Hepatocyte (in vitro differentiated cells): ENCODE measurements at regions not wholly inside any gene's neighbourhood (a gene's known extent, or its start where the extent isn't known, plus 50 kb on each side); places are given as distances from the start of the nearest gene placed in this dataset.

ENCODE experiments used
- EZH2 ChIP-seq: fragments of 200-600 bp; sonication (generic); IDR thresholded peaks from 2 replicates; pipeline ENCODE4 v1.6.1; 2016; ENCODE audit warnings: antibody characterized with exemption, mild to moderate bottlenecking, borderline replicate concordance
- EZH2phosphoT487 ChIP-seq: fragments of 200-600 bp; sonication (generic); IDR thresholded peaks from one replicate; pipeline ENCODE4 v1.6.1; 2018; ENCODE audit warnings: antibody characterized with exemption, mild to moderate bottlenecking, low read depth, moderate library complexity; ENCODE audit not compliant: unreplicated experiment, severe bottlenecking
- TF ChIP-seq, protein P1 (sequence below): fragments of 200-600 bp; sonication (generic); IDR thresholded peaks from 2 replicates; pipeline ENCODE4 v1.5.1; 2016; ENCODE audit warnings: antibody characterized with exemption, mild to moderate bottlenecking; ENCODE audit not compliant: poor library complexity

DNA sequence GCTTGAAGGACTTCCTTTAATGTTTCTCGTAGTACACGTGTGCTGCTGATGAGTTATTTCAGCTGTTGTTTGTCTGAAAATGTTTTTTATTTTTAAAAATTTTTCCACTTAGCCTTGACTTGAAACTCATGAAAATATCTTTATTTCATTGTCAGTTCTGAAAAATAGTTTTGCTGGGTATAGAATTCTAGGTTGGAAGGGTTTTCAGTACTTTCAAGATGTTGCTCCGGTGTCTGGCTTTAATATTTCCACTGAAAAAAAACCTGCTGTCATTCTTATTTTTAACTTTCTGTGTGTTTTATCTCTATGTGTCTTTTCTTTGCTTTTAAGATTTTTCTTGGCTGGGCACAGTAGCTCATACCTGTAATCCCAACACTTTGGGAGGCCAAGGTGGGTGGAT lies 103.8 kb downstream of the UNCX start:
- TF ChIP-seq, protein P1, sequence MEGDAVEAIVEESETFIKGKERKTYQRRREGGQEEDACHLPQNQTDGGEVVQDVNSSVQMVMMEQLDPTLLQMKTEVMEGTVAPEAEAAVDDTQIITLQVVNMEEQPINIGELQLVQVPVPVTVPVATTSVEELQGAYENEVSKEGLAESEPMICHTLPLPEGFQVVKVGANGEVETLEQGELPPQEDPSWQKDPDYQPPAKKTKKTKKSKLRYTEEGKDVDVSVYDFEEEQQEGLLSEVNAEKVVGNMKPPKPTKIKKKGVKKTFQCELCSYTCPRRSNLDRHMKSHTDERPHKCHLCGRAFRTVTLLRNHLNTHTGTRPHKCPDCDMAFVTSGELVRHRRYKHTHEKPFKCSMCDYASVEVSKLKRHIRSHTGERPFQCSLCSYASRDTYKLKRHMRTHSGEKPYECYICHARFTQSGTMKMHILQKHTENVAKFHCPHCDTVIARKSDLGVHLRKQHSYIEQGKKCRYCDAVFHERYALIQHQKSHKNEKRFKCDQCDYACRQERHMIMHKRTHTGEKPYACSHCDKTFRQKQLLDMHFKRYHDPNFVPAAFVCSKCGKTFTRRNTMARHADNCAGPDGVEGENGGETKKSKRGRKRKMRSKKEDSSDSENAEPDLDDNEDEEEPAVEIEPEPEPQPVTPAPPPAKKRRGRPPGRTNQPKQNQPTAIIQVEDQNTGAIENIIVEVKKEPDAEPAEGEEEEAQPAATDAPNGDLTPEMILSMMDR: no peak
- TF ChIP-seq EZH2phosphoT487 (no peak), EZH2 (no peak)
